HCT116 (cell line): ENCODE measurements at regions not wholly inside any gene's neighbourhood (a gene's known extent, or its start where the extent isn't known, plus 50 kb on each side); places are given as distances from the start of the nearest gene placed in this dataset.

Experiments
- ATAC-seq: fragments of 200-7000 bp; cut with Tn5 transposase; 2 replicates; pipeline ENCODE4 v1.9.1; 2020; ENCODE audit warnings: mild to moderate bottlenecking, moderate library complexity
- BruUV-seq: library from RNA; stranded (reverse); fragments of 400-500 nt; replicated peaks from 2 replicates; lab custom pipeline; 2021; lab: Mats Ljungman, UMichigan
- CTCF ChIA-PET: fragments of 300-600 bp; sonication (Branson Sonifier 250); formaldehyde crosslinking; loops from one replicate; lab custom pipeline; 2021; ENCODE audit warnings: antibody characterized with exemption; lab: Charles Lee
- POLR2A ChIA-PET: fragments of 300-600, 350-600 bp; sonication (Branson Sonifier 250); formaldehyde crosslinking; loops from one replicate; lab custom pipeline; 2021; ENCODE audit warnings: antibody characterized with exemption; lab: Charles Lee
- RAD21 ChIA-PET, 2 experiments: fragments of 300-600 bp; sonication (Branson Sonifier 250); formaldehyde crosslinking; loops; one replicate each; lab custom pipeline; 2023; ENCODE audit warnings: low total read pairs in 2 of 2; ENCODE audit not compliant: uncharacterized antibody in 2 of 2, unreplicated experiment in 2 of 2, low non-redundant PET in 1 of 2; lab: Charles Lee
- DNase-seq: peaks from one replicate; pipeline ENCODE4 v3.0.0-alpha.2; 2010; ENCODE audit warnings: low read depth, low spot score
- H2AFZ ChIP-seq: fragments of 200-600 bp; shearing (Covaris generic), sonication (generic); 2 replicates; pipeline ENCODE4 v1.6.1; 2017; ENCODE audit warnings: low read depth, mixed run types, mixed read lengths, antibody characterized with exemption, low read length; ENCODE audit not compliant: poor library complexity, severe bottlenecking
- H3K27ac ChIP-seq: 2 replicates; pipeline ENCODE4 v1.5.1; 2012; ENCODE audit warnings: low read depth, low read length
- H3K27me3 ChIP-seq: fragments of 200-600 bp; sonication (generic); 2 replicates; pipeline ENCODE4 v1.6.1; 2016; ENCODE audit warnings: mixed run types, low read length, mixed read lengths; ENCODE audit not compliant: insufficient read depth
- H3K36me3 ChIP-seq, 2 experiments: fragments of 200-500 bp in 1 of 2; fragments of 200-600 bp in 1 of 2; sonication (Bioruptor generic) in 1 of 2; sonication (generic) in 1 of 2; 2 replicates each; pipeline versions ENCODE4 v1.5.1 to v1.6.1; 2014 to 2016; ENCODE audit warnings: low read length in 2 of 2, inconsistent platforms in 1 of 2, mixed read lengths in 1 of 2, mixed run types in 1 of 2; ENCODE audit not compliant: insufficient read depth in 2 of 2, control insufficient read depth in 1 of 2
- H3K4me1 ChIP-seq, 2 experiments: fragments of 200-600 bp in 1 of 2; sonication (generic) in 1 of 2; 2 replicates each; pipeline versions ENCODE4 v1.5.1 to v1.6.1; 2012 to 2017; ENCODE audit warnings: low read length in 2 of 2, inconsistent platforms in 1 of 2, mild to moderate bottlenecking in 1 of 2, mixed read lengths in 1 of 2, mixed run types in 1 of 2, moderate library complexity in 1 of 2; ENCODE audit not compliant: insufficient read depth in 2 of 2, control insufficient read depth in 1 of 2
- H3K4me2 ChIP-seq: fragments of 200-600 bp; sonication (generic); 2 replicates; pipeline ENCODE4 v1.6.1; 2017; ENCODE audit warnings: mixed run types, low read length, mixed read lengths
- H3K4me3 ChIP-seq, 2 experiments: fragments of 200-600 bp in 1 of 2; sonication (generic) in 1 of 2; replicated peaks in 1 of 2; 2 replicates each; pipeline ENCODE4 v1.5.1; 2011 to 2016; ENCODE audit warnings: low read length in 2 of 2, control low read depth in 1 of 2, low read depth in 1 of 2, mild to moderate bottlenecking in 1 of 2, mixed read lengths in 1 of 2, mixed run types in 1 of 2
- H3K79me2 ChIP-seq: fragments of 200-600 bp; sonication (generic); 2 replicates; pipeline ENCODE4 v1.6.1; 2017; ENCODE audit warnings: mild to moderate bottlenecking, mixed run types, low read length, moderate library complexity, mixed read lengths; ENCODE audit not compliant: insufficient read depth
- H3K9ac ChIP-seq: fragments of 200-600 bp; sonication (generic); 2 replicates; pipeline ENCODE4 v1.6.1; 2016; ENCODE audit warnings: low read length, mixed read lengths
- H3K9me2 ChIP-seq: fragments of 200-600 bp; sonication (generic), shearing (Covaris generic); 2 replicates; pipeline ENCODE4 v1.6.1; 2017; ENCODE audit warnings: mixed run types, mild to moderate bottlenecking, moderate library complexity; ENCODE audit not compliant: insufficient read depth
- H3K9me3 ChIP-seq, 2 experiments: fragments of 200-500 bp in 1 of 2; fragments of 200-600 bp in 1 of 2; sonication (Bioruptor generic) in 1 of 2; sonication (generic) in 1 of 2; 2 replicates each; pipeline ENCODE4 v1.6.1; 2014 to 2017; ENCODE audit warnings: low read length in 2 of 2, mixed read lengths in 2 of 2, inconsistent platforms in 1 of 2, low read depth in 1 of 2, mild to moderate bottlenecking in 1 of 2, mixed run types in 1 of 2, moderate library complexity in 1 of 2; ENCODE audit not compliant: control insufficient read depth in 1 of 2, insufficient read depth in 1 of 2
- H4K20me1 ChIP-seq: fragments of 200-600 bp; sonication (generic), shearing (Covaris generic); 2 replicates; pipeline ENCODE4 v1.6.1; 2017; ENCODE audit warnings: mixed run types, mild to moderate bottlenecking, moderate library complexity; ENCODE audit not compliant: insufficient read depth
- CBX3 ChIP-seq: IDR thresholded peaks from 2 replicates; pipeline ENCODE4 v1.6.1; 2012; ENCODE audit warnings: low read depth
- ELF1 ChIP-seq: IDR thresholded peaks from 2 replicates; pipeline ENCODE4 v1.6.1; 2012; ENCODE audit warnings: low read depth, borderline replicate concordance
- intact Hi-C: fragments of 100-400 bp; cut with micrococcal nuclease; formaldehyde crosslinking; loops from 2 replicates; pipeline ENCODE4 v1.10.0; 2022
- TF ChIP-seq, protein P1 (sequence below): IDR thresholded peaks from 2 replicates; pipeline ENCODE4 v1.6.1; 2012; ENCODE audit warnings: low read depth
- TF ChIP-seq, protein P2 (sequence below): IDR thresholded peaks from 2 replicates; pipeline ENCODE4 v1.6.1; 2012
- TF ChIP-seq, protein P3 (sequence below): IDR thresholded peaks from 2 replicates; pipeline ENCODE4 v1.6.1; 2011; ENCODE audit warnings: mild to moderate bottlenecking, low read length, moderate library complexity; ENCODE audit not compliant: insufficient replicate concordance; ENCODE audit errors: extremely low read depth

DNA sequence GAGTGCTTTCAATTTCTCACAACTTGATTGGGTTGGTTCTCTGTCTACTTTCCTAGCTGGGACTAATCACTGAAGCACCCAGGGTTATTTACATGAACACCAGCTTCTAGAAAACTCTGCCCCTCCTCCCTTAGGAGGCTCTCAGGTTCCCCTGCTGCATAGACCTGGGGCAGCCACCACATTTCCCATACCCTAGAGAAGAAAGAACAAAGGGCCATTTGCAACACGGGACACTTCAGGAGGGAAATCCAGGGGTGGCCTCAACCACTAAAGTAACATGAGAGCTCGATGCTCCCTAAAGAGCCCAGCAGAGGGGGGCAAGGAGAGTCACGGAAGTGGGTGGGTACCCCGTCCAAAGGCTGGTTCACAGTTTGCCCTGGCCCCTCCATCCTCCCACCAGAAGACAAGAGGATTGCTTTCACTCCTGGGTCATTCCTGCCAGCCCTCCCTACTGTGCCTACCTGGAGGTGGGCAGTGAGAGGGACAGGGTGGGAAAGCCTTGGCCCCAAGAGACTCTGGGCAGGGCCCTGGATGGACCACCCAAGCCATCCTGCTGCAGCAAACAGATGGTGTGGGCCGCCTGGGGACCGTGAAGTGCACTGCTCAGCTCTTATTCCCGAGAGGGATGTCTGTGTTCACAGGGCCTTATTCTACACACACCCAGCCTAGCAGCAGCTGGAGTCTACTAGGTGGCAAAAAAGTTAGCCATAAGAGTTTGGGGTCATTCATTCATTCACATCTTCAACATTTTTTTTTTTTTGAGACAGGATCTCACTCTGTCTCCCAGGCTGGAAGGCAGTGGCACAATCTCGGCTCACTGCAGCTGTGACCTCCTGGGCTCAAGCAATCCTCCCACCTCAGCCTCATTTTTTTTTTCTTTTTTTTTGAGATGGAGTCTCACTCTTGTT is 392.1 kb downstream of the SOX9 start:
- intact Hi-C loops, result no loop called here
- H4K20me1 ChIP-seq, result 0 out of 2 replicates have a peak, but pooled peaks cover 8% of the 10 kb centered on the region
- RAD21 ChIA-PET, result no interaction called here
- no peak overlapping the region for H2AFZ ChIP-seq
- no peaks in the 10 kb centered on the region for H3K9me3 ChIP-seq
- no peaks in the 10 kb centered on the region for H3K27me3 ChIP-seq
- POLR2A ChIA-PET, result no interaction called here
- H3K36me3 ChIP-seq, result no peaks in the 10 kb centered on the region
- no peak overlapping the region for H3K9ac ChIP-seq
- peaks cover 14 to 39% of the 10 kb centered on the region in 2 experiments for H3K4me1 ChIP-seq
- H3K9me2 ChIP-seq, result no peaks in the 10 kb centered on the region
- TF ChIP-seq, protein P1, sequence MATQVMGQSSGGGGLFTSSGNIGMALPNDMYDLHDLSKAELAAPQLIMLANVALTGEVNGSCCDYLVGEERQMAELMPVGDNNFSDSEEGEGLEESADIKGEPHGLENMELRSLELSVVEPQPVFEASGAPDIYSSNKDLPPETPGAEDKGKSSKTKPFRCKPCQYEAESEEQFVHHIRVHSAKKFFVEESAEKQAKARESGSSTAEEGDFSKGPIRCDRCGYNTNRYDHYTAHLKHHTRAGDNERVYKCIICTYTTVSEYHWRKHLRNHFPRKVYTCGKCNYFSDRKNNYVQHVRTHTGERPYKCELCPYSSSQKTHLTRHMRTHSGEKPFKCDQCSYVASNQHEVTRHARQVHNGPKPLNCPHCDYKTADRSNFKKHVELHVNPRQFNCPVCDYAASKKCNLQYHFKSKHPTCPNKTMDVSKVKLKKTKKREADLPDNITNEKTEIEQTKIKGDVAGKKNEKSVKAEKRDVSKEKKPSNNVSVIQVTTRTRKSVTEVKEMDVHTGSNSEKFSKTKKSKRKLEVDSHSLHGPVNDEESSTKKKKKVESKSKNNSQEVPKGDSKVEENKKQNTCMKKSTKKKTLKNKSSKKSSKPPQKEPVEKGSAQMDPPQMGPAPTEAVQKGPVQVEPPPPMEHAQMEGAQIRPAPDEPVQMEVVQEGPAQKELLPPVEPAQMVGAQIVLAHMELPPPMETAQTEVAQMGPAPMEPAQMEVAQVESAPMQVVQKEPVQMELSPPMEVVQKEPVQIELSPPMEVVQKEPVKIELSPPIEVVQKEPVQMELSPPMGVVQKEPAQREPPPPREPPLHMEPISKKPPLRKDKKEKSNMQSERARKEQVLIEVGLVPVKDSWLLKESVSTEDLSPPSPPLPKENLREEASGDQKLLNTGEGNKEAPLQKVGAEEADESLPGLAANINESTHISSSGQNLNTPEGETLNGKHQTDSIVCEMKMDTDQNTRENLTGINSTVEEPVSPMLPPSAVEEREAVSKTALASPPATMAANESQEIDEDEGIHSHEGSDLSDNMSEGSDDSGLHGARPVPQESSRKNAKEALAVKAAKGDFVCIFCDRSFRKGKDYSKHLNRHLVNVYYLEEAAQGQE, result no peak
- TF ChIP-seq CBX3 (no peak), ELF1 (no peak)
- TF ChIP-seq, protein P2, sequence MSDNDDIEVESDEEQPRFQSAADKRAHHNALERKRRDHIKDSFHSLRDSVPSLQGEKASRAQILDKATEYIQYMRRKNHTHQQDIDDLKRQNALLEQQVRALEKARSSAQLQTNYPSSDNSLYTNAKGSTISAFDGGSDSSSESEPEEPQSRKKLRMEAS, result no peak
- TF ChIP-seq, protein P3, sequence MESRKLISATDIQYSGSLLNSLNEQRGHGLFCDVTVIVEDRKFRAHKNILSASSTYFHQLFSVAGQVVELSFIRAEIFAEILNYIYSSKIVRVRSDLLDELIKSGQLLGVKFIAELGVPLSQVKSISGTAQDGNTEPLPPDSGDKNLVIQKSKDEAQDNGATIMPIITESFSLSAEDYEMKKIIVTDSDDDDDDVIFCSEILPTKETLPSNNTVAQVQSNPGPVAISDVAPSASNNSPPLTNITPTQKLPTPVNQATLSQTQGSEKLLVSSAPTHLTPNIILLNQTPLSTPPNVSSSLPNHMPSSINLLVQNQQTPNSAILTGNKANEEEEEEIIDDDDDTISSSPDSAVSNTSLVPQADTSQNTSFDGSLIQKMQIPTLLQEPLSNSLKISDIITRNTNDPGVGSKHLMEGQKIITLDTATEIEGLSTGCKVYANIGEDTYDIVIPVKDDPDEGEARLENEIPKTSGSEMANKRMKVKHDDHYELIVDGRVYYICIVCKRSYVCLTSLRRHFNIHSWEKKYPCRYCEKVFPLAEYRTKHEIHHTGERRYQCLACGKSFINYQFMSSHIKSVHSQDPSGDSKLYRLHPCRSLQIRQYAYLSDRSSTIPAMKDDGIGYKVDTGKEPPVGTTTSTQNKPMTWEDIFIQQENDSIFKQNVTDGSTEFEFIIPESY, result no peak
- no TSS peak for BruUV-seq
- ATAC-seq (no peak), DNase-seq (no peak)
- peaks cover 68% of the 10 kb centered on the region for H3K79me2 ChIP-seq
- CTCF ChIA-PET, result no interaction called here
- no peak overlapping the region for H3K27ac ChIP-seq
- no peak overlapping the region for H3K4me3 ChIP-seq
- H3K4me2 ChIP-seq, result no peak overlapping the region
